ENCODE measurements at regions not wholly inside any gene's neighbourhood (a gene's known extent, or its start where the extent isn't known, plus 50 kb on each side); places are given as distances from the start of the nearest gene placed in this dataset.
"Not testable (repeated sequence)": the region's sequence is repeated elsewhere in the genome, so short reads cannot be mapped to it uniquely, and the experiment has no call there.

DNA sequence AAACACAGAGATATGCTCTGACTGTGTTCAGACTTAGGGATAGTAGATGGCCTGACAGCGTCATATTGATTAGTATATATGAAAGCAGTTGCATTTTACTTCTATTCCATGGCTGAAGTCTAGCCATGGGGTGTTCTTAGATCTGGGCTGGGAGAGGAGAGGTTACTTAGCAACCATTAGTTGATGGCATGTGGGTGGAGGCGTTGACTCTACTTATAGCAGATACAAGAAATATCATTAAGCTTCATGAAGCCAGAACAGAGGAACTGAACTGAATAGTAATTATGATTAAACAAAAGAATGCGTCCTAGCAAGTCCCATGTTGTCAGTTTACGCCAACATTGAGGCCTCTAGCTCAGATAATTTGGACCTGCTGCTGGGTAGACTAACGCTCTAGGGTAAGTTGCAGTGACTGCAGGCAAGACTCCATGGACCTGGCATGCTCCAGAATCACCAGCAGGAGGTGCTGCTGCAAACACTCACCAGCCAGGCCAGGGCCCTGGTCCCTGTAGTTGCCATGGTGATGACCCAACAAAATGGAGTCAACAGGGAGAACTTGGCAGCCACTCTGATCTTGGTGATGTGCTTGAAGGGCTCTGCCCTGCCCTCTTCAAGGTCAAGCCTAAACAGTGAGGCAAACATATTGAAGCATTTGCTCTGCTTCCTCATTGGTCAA, 477.3 kb downstream of the PREX1 start:
- DNase-seq: peak in 1 of 3 experiments; percentile 5

DNA sequence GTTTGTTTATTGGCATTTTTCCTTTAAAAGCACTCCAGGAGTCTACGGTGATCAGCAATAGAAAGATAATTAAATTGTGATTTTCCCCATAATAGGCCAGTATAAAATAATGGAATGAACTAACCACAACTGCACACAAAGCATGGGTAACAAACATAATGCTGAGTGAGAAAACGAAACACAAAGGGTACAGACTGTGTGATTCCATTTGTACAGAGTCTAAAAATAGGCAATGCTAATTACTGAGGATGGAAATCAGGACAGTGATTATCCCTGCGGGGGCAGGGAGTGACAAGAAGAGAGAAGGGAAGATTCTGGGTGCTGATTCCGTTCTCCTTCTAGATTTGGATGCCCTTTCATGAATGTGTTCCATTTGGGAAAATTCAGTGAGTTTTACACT, 478.1 kb downstream of the PREX1 start:
- no peak for DNase-seq

DNA sequence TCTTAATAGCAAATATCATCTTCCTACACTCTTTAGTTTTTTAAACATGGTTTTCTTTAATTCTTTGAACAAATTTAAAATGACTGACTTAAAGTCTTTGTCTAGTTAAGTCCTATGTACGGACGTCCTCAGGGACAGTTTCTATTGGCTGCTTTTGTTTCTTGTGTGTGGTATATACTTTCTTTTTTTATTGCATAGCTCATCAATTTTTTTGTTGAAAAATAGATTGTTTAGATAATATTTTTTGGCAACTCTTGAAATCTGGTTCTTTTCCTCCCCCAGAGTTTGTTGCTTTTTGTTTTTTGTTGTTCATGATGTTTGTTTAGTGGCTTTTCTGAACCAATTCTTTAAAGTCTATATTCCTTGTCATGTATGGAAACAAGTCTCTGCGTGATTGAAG, 479.8 kb downstream of the PREX1 start:
- no peak for DNase-seq

DNA sequence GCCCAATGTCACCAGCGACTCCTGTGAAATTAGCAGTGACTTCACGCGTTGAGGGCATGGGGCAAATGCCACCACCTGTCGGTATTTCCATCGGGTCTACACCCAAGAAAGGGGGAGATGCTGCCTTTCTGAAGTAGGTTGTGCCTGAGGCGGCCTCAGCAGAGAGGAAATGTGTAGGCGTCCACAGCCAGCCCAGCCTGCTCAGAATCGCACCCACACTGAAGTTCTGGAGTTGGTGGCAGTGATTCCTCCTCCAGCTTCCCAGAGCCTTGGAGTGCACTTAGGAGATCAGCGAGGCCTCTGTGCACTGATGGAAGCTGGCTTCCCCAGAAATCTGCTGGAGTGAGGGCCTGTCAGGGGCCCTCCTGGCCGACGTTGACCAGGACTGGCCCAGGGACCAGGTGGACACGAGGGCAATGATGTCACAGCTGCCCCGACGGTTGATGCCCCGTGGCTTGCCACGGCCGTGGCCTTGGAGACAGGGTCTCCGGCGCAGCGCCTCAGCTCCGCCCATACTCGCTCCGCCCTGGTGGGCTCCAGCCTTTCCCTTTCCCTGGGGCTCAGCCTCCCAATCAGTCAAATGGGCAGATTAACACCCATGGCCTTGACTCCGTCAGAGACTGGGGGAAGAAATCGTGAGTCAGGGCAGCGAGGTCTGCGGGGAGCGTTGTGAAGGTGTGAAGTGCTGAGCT, 484.8 kb downstream of the PREX1 start:
- DNase-seq: no peak

DNA sequence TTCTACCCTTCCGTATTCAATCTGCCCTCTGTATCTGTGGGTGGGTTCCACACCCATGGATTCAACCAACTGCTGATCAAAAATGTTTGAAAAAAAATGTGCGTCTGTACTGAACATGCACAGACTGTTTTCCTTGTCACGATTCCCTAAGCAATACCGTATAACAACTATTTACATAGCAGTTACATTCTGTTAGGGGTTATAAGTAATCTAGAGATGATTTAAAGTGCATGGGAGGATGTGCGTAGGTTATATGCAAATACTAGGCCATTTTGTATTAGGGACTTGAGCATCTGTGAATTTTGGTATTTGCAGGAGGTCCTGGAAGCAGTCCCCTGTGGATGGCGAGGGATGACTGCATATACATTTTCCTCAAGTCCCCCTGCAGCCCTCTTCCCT, 486.9 kb downstream of the PREX1 start:
- no peak for DNase-seq

DNA sequence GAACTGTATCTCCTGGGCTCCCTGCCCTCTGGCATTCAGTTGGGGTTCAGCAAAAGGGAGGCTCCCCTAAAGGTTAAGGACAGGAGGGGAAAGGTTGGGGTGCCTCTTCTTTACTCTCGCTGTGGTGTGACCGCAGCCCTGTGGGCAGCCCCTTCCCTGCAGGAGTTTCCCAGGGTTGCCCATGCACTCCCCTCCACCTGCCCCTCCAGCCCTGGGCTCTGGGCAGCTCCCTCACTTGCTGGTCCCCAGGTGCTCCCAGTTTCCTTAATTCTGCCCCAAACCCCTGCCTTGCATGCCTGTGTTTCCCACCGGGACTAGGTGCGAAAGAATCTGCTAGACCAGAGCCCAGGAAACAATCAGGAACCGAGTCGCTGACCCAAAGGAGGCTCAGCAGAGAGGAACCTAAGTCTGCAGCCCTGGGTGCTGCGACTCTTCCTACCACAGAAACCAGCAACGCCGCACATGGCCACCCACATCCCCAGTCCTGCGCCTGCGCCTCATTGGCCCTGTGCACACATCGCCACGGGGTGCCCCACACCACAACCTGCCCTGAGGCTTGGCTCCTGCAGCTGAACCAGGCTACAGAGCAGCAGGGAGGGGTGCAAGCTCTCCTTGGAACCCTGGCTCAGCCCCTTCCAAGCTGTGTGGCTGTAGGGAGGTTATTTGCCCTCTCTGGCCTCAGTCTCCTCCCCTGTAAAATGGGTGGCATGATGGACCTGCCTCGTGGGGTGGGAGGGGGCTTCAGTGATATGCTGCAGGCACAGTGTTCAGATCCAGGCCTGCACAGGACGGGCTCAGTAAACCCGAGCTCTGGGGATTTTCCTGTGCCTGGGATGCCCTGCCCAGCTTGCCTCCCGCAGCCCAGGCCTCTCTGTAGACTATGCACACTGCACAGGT, 487.6 kb downstream of the PREX1 start:
- DNase-seq: no peak

DNA sequence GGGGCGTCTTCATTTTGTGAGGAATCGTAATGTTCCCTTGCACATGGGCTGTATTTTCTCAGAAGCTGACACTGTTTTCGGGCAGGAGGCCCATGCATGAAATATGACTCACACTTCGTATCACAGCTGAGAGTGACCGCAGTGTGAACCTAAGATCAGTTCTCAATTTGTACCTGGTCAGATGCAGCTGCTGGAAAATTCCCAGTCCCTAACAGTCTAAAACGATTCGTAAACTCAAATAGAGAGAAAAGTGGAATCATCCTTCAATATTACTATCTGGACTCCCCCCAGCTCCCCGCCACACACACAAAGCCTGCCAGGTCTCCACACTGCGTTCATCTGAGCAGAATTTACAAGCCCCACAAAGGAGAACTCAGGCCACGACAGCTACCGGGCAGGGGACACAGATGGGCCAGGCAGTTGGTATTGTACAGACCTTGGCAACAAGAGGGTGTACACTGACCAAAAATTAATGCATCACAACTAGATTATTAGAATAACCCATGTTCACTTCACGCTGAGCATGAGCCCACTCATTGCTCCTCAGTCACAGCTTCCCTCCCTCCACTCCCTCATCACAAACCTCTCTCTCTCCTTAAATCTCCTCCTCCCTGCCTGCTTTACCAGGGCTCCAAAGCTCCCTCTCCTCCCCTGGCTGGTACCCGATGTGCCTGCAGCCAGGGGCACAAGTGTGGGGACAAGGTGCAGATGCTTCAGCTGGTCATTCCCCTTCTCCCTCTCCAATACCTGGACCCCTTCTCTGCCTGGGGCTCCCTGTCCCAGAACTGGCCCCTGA, 488.4 kb downstream of the PREX1 start:
- no peak for DNase-seq

DNA sequence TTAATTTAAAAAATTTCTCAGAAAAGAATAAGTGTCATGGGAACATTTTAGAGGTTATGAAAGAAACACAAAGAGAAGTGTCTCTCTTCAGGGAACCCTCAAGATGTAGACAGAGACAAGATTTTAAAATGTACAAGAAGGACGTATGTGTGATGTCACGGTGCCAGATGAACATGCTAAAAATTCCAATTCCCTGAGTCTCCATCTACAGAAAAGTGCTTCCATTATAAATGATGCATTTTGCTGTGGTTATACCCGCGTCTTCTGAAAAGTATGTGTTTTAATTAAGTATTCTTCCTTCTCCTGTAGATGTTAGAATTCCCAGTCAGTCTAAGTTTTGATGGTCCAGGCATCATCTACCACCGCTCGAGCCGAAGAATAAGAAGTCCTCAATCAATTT, 489.1 kb downstream of the PREX1 start:
- DNase-seq: no peak

DNA sequence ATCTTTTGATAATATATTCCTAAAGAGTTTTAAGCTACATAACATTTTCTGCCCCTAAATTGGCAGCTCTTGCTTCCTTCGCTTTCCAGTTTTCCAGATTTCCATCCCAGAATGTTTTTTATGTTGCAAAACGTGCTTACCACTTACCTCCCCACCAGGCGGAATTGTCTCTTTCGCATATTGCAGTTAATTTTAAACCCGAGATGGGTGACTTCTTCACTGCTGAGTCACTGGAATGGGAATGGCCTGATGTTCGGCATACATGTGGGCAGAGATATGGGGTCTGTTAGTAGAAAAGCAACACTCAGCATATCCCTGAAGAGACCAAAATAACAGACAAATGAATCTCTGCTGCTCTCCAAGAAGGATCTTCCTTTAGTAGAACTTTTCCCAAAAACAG, 491.2 kb downstream of the PREX1 start:
- DNase-seq: no peak

DNA sequence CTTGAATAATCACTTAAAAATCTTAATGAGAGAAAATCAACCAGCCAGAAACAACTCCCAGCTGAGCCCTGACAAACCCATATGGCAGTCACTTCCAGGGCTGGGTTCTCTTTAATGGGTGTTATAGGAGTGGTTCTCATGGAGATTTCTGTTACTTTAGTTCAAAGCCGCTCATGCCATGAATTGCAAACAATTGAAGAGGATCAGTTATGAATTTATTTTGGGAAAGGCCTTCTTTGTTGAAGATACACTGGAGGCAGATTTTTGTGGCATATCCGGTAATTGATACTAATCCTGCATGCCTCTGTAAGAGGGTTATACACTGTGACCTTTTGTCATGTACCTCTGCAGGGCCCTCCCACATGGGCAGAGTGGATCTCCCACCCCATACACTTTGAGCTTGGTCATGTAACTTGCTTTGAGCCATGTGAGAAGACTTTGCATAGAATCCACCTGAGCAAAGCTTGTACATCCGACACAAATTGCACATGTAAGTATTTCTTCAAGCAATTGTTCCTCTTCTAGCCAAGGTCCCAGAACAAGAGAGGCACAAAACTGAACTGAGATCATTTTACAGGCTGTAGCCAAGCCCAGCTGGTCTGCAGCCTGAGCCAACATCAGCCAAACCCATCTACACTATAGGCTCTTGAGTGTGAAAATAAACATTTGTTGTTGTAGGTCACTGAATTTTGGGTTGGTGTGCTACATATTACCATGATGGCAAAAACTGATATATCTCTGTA, 492.3 kb downstream of the PREX1 start:
- DNase-seq: no peak

DNA sequence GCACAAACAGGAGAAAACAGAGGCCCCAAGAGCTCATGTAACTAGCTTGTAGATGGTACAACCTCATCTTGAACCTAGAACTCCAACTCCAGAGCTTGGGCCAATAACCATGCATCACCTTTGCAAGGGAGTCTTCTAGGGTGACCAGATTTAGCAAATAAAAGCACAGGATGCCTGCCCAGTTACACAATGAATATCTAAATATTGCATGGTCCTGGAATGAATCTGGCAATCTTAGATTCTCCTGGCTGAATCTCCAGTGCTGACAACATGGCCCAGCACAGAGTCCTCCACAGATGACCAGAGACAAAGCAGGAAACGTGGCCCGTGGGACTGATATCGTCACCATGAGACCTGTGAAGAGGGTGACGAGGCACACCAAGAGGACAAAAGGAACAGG, 494.1 kb downstream of the PREX1 start:
- DNase-seq: no peak

DNA sequence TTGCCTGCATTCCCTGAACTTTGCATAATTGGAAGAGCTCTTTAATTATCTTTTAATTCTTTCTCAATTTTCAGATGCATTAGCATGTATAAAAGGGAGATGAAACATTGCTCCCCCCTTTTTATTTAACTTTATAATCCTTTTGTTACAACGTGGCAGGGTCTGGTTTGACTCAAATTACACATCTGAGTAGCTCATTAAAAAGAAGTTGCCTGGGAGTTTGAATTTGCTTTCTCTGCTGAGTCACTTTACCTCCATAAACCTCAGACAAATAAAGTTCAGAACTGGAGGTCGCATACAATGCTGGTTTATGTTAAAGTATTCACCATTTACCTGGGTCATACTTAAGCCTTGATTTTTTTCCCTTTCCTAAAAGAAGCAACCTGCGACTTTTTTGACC, 495.2 kb downstream of the PREX1 start:
- DNase-seq: no peak

DNA sequence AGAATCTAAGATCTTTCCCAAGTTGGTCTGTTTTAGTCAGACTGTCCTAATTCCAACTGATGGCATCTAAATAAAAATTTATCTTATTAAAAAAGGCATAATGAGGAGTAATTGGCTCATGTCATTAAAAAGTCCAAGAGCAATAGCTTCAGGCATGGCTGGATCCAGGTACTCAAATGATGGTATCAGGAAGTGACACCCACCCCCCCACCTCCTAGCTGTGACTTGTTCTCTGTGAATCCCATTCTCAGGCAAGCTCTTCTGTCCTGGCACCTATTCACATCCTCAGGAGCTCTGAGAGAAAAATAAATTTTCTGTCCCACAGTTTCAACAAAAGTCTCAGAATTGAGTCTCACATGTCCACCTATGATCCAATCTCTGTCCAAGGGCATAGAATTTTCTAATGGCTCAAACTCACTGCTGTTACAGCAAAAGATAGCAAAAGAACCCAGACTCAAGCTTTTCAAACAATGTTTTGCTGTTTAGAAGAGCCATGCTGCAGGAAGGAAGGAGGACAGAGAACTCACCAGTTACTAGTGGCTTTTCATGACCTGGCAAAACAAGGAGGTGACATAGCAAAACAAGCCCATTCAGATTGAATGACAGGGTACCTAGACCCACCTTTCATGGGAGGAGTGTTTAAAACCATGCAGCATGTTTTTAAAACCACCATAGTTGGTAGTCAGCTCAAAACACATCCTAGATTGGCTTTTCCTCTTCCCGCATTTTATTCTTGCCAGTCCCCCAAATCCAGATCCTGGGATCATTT, 496.1 kb downstream of the PREX1 start:
- DNase-seq: no peak

DNA sequence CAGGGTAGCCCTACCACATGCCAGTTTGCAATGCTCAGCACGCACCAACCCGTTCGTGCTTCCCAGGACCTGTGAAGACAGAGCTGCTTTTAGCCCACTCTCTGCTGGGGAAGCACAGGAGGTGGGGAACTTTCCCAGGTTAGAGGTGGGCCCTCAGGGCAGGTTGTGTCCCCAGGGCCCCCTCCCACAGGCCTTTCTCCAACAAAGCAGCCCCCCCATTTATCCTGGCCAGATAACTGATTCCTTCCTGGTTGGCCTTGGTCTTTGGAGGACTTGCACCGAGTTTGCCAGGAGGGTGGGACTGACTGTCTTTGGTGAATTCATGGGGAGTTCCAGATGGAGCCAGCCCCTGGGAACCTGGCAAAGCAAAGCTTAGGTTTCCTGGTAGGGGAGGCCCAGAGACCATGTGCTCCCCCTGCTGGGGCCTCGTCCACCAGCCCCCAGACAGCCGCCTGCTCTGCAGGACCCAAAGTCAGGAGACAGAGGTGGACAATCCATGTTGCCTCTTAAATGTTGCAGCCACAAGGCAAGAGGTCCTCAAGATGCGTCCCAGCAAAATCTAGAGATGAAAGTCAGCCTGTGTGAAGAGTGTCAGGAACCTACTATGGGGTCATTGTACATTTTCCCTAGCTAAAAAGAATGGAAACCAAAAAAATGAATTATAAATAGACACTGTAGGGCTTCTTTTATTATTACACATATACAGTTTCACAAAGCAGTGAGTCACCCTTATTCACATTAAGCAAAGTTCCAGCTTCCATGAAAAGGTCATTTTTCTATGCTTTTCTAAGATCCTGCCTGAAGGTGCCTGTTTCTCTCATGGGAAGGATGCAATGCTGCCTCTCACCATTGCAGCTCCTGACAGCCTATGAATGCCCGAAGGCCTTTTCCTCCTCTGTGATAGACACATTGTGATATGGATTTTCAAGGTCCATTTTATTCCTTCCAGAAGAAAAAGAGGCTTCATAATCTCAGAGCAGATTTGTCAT, 497.8 kb downstream of the PREX1 start:
- DNase-seq: no peak

DNA sequence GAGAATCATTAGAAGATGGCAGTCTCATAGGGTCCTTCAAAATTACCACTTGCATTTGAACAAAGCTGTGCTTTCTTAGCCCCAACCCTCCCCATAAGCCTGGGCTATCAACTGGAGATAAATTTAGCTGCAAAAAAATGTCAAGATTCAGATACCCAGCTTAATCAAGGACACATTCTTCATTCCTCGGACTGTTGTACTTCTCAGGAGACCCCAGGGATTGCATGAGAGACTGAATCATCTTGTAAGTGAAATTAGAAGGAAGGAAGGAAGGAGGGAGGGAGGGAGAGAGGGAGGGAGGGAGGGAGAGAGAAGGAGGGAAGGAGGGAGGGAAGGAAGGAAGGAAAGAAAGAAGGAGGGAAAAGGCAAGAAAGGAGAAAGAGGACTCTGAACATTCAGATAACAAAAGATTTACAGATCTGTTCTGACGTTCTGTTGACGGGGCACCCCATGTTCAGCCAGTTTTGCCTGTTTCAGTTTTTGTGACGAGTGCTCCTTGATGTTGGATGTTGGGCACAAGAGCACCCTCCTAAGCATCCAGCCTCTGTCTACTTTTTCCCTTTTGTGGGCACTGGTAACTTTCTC, 498.7 kb downstream of the PREX1 start:
- no peak for DNase-seq

DNA sequence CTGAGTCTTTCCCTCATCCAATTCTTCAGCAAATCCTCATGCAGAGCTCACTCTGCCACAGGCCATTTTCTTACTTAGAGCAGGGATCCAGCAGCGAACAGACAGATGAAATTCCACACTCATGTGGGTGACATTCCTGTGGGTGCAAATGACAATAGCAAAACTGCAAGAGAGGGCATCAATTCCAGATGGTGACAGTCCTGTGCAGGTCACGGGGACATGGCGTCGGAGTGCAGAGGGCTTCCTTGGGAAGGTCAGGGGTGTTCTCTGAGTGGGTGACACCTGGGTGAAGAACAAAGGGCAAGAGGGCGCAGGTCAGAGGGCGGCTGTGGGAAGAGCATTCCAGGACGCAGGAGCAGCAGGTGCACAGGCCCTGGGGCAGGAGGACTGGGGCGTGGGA, 500.0 kb downstream of the PREX1 start:
- not testable (repeated sequence) for DNase-seq

DNA sequence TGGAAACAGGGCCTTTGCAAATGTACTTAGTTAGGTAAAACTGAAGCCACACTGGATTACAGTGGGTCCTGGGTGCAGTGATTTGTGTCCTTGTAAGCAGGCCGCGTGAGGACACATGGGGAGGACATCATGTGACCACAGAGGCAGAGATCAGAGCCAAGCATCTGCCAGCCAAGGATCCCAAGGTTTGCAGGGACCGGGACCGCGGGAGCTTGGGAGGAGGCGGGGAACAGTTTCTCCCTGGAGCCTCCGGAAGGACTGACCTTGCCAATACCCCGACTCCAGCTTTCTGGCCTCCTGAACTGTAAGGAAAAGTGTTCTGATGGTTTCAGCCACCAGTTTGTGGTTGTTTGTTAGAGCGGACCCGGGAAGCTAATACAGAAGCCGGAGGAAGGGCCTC, 500.9 kb downstream of the PREX1 start:
- no peak for DNase-seq

DNA sequence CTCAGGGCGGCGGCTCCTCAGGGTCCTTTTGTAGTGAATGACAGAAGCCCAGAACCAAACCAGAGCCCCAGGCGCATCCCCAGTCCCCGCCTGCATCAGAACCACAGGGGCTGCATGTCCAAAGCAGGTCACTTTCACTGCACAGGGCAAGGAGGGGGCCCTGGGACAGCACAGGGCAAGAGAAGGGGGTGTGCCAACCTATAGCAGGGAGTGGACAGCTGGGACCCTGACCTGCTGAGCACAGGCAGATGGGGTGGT, 501.4 kb downstream of the PREX1 start:
- DNase-seq: no peak

DNA sequence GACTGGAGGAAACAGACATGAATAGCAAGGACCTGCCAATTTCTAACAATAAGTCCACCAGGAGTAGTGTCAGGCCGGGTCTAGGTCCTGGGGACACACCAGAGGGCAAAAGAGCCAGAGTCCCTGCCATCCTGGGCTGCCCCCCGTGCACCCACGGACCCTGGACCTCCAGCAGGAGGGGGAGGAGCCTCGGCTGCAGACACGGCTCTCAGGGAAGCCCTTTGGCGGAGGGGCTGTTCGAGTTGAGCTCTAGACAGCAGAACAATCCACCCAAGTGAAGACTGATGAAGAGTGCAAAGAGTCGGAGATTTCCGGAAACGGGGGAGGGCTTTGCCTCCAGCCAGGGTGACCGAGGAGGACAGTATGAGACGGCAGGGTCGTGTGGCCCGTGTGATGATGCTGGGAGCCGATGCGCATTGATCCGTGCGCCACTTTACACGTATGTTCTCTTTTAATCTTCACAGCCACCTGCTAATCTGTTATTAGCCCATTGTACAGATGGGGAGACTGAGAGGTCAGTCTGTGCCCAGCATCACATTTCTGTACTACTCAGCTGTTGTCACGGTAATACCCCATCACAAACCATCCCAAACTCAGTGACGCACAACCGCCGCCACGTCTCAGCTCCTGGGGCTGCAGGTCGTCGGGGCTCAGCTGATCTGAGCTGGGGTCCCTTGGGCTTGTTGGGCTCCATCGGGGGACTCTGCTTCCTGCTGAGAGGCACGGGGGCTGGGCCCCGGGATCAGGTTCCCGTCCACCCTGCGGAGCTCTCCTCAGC, 502.0 kb downstream of the PREX1 start:
- DNase-seq: no peak
